Left ventricle myocardium inferior (tissue), 1 donor: ENCODE measurements at regions not wholly inside any gene's neighbourhood (a gene's known extent, or its start where the extent isn't known, plus 50 kb on each side); places are given as distances from the start of the nearest gene placed in this dataset.

Source experiments
- DNase-seq: peaks from one replicate; pipeline ENCODE4 v3.0.0-alpha.2; 2020
- H3K27ac ChIP-seq: fragments of 200-600 bp; replicated peaks from 2 replicates; pipeline ENCODE4 v1.8.0; 2021
- H3K27me3 ChIP-seq: fragments of 200-600 bp; 2 replicates; pipeline ENCODE4 v1.8.0; 2021; ENCODE audit warnings: low read depth
- H3K36me3 ChIP-seq: fragments of 200-600 bp; 2 replicates; pipeline ENCODE4 v1.8.0; 2021
- H3K4me1 ChIP-seq: fragments of 200-600 bp; 2 replicates; pipeline ENCODE4 v1.8.0; 2021
- H3K4me3 ChIP-seq: fragments of 200-600 bp; 2 replicates; pipeline ENCODE4 v1.8.0; 2021; ENCODE audit warnings: mild to moderate bottlenecking, moderate library complexity
- H3K9me3 ChIP-seq: fragments of 200-600 bp; replicated peaks from 2 replicates; pipeline ENCODE4 v1.8.0; 2021
- CTCF ChIP-seq: fragments of 200-600 bp; IDR thresholded peaks from 2 replicates; pipeline ENCODE4 v1.8.0; 2021; ENCODE audit warnings: antibody characterized with exemption, mild to moderate bottlenecking, borderline replicate concordance
- intact Hi-C: fragments of 100-400 bp; cut with micrococcal nuclease; formaldehyde crosslinking; loops from one replicate; pipeline ENCODE4 v1.11.0; 2022
- donor health status: DM: no; HTN: yes; CAD: no; lungs with severe emphysema.

GRCh38 chr14:61847861-61848260 is 85.6 kb downstream of the SNAPC1 start:
- no peak for TF ChIP-seq CTCF
- intact Hi-C loops = loop anchor here (10.0 kb wide), 1 partner anchor 553 kb away; no protein-coding TSS in a partner anchor
- Histone ChIP-seq H3K4me3 (no peak overlapping the region), H3K9me3 (peaks cover 26% of the 10 kb centered on the region), H3K27me3 (peaks cover 7% of the 10 kb centered on the region), H3K36me3 (no peaks in the 10 kb centered on the region), H3K27ac (no peak overlapping the region), H3K4me1 (no peaks in the 10 kb centered on the region)
- no peak for DNase-seq

- H3K4me1 ChIP-seq = no peaks in the 10 kb centered on the region
- no peaks in the 10 kb centered on the region for H3K36me3 ChIP-seq
- intact Hi-C loops = no loop called here
- no peak for TF ChIP-seq CTCF
- DNase-seq = no peak
- H3K9me3 ChIP-seq = no peaks in the 10 kb centered on the region
- H3K27me3 ChIP-seq = peaks cover 31% of the 10 kb centered on the region
- no peak overlapping the region for H3K4me3 ChIP-seq
- H3K27ac ChIP-seq = no peak overlapping the region
Observed at GRCh38 chr14:61854898-61855297, 92.7 kb downstream of the SNAPC1 start.

- no peaks in the 10 kb centered on the region for H3K9me3 ChIP-seq
- no peak overlapping the region for H3K4me3 ChIP-seq
- peak; percentile 36 for DNase-seq
- H3K27ac ChIP-seq = no peak overlapping the region
- TF ChIP-seq CTCF = peak; percentile 78
- H3K4me1 ChIP-seq = no peaks in the 10 kb centered on the region
- no peaks in the 10 kb centered on the region for H3K36me3 ChIP-seq
- H3K27me3 ChIP-seq = peaks cover 10% of the 10 kb centered on the region
- intact Hi-C loops = no loop called here
Observed at GRCh38 chr14:61860294-61860918, 98.2 kb downstream of the SNAPC1 start.

- peaks cover 8% of the 10 kb centered on the region for H3K27me3 ChIP-seq
- H3K4me3 ChIP-seq = no peak overlapping the region
- H3K4me1 ChIP-seq = no peaks in the 10 kb centered on the region
- H3K27ac ChIP-seq = no peak overlapping the region
- TF ChIP-seq CTCF = no peak
- H3K36me3 ChIP-seq = no peaks in the 10 kb centered on the region
- no peaks in the 10 kb centered on the region for H3K9me3 ChIP-seq
- DNase-seq = no peak
- intact Hi-C loops = no loop called here
Observed at GRCh38 chr14:61861320-61861865, 99.2 kb downstream of the SNAPC1 start.

- no peak for DNase-seq
- intact Hi-C loops = no loop called here
- Histone ChIP-seq H3K27ac (no peak overlapping the region), H3K9me3 (no peaks in the 10 kb centered on the region), H3K27me3 (no peaks in the 10 kb centered on the region), H3K4me3 (no peak overlapping the region), H3K4me1 (no peaks in the 10 kb centered on the region), H3K36me3 (no peaks in the 10 kb centered on the region)
- no peak for TF ChIP-seq CTCF
Observed at GRCh38 chr14:61864329-61864898, 102.2 kb downstream of the SNAPC1 start.
